PC-3 (cell line): ENCODE measurements at regions not wholly inside any gene's neighbourhood (a gene's known extent, or its start where the extent isn't known, plus 50 kb on each side); places are given as distances from the start of the nearest gene placed in this dataset.

Source experiments
- EZH2 ChIP-seq: fragments of 300-600 bp; sonication (generic); IDR thresholded peaks from one replicate; pipeline ENCODE4 v1.6.1; 2017; ENCODE audit warnings: antibody characterized with exemption, mild to moderate bottlenecking, low read length; ENCODE audit not compliant: unreplicated experiment
- EZH2phosphoT487 ChIP-seq: fragments of 300-600 bp; sonication (generic); IDR thresholded peaks from 2 replicates; pipeline ENCODE4 v1.6.1; 2018; ENCODE audit warnings: mild to moderate bottlenecking, antibody characterized with exemption, low read length, borderline replicate concordance
- TF ChIP-seq, protein P1 (sequence below): fragments of 300-600 bp; sonication (generic); conservative IDR thresholded peaks from 2 replicates; pipeline ENCODE4 v1.5.1; 2017; ENCODE audit warnings: antibody characterized with exemption, low read depth, mild to moderate bottlenecking, low read length

DNA sequence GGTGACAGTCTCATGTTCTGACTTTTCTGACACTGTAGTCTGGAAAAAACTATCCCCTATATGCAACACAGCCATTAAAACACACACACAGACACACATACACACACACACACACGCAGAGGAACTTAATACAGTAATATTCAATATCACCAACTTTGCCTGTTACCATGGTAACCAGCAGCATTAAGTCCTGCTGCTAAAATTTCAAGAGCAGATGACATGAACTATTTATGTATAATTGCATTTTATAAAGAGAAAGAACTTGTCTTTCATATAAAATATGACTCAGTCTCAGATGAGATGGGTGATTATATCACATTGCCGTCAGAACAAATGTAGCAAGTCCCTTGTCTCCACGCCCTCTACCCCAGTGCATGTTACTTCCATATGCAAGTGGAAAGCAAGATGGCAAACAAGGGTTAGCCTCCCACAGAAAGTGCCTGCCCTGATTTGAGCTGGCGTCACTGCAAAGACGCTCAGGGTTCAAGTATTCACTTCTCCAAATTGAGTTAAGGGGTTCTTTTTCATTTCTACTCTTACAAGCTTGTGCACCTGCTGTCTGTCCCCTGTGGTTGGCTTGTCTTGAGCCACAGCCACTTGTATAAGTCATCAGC, 576.8 kb downstream of the UQCRFS1 start:
- TF ChIP-seq EZH2 (no peak), EZH2phosphoT487 (no peak)
- TF ChIP-seq, protein P1, sequence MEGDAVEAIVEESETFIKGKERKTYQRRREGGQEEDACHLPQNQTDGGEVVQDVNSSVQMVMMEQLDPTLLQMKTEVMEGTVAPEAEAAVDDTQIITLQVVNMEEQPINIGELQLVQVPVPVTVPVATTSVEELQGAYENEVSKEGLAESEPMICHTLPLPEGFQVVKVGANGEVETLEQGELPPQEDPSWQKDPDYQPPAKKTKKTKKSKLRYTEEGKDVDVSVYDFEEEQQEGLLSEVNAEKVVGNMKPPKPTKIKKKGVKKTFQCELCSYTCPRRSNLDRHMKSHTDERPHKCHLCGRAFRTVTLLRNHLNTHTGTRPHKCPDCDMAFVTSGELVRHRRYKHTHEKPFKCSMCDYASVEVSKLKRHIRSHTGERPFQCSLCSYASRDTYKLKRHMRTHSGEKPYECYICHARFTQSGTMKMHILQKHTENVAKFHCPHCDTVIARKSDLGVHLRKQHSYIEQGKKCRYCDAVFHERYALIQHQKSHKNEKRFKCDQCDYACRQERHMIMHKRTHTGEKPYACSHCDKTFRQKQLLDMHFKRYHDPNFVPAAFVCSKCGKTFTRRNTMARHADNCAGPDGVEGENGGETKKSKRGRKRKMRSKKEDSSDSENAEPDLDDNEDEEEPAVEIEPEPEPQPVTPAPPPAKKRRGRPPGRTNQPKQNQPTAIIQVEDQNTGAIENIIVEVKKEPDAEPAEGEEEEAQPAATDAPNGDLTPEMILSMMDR, result no peak
